K562 (cell line): ENCODE measurements at regions not wholly inside any gene's neighbourhood (a gene's known extent, or its start where the extent isn't known, plus 50 kb on each side); places are given as distances from the start of the nearest gene placed in this dataset.

ENCODE experiments used
- FOXM1 ChIP-seq, 2 experiments: fragments of 450-650 bp in 1 of 2; sonication (generic) in 1 of 2; formaldehyde crosslinking in 1 of 2; IDR thresholded peaks; 2 replicates each; pipeline versions ENCODE4 v1.6.1 to v1.9.0; 2017 to 2022; ENCODE audit warnings: low read depth in 2 of 2, mild to moderate bottlenecking in 2 of 2, missing genetic modification reagents in 1 of 2, moderate library complexity in 1 of 2
- GATAD2B ChIP-seq: fragments of 450-650 bp; IDR thresholded peaks from 2 replicates; pipeline ENCODE4 v1.6.1; 2017; ENCODE audit warnings: mild to moderate bottlenecking, borderline replicate concordance
- JUND ChIP-seq, 2 experiments: IDR thresholded peaks; 2 replicates in 1 of 2; 3 replicates in 1 of 2; pipeline ENCODE4 v1.6.1; 2011; ENCODE audit warnings: borderline replicate concordance in 2 of 2, low read depth in 2 of 2, low read length in 2 of 2, improper control_type of control experiment in 1 of 2, missing biosample characterization in 1 of 2, missing genetic modification characterization in 1 of 2, missing genetic modification reagents in 1 of 2
- NFXL1 ChIP-seq: fragments of 450-650 bp; formaldehyde crosslinking; IDR thresholded peaks from 2 replicates; pipeline ENCODE4 v1.4.0; 2021; ENCODE audit warnings: mild to moderate bottlenecking

GRCh38 chr6:2464641-2465040 is 219.2 kb upstream of the GMDS start:
- TF ChIP-seq FOXM1 (IDR thresholded peaks at IDR 0.05; ENCODE audit: low read depth) (no peak), FOXM1 (CRISPR knock-in tag; IDR thresholded peaks at IDR 0.05; ENCODE audit: low read depth) (no peak), JUND (IDR thresholded peaks at IDR 0.05; ENCODE audit: borderline replicate concordance, low read depth, low read length) (no peak), JUND (tag; IDR thresholded peaks at IDR 0.05; ENCODE audit: borderline replicate concordance, low read depth, low read length) (no peak), GATAD2B (no peak), NFXL1 (CRISPR knock-in tag) (no peak)
